ENCODE measurements at regions not wholly inside any gene's neighbourhood (a gene's known extent, or its start where the extent isn't known, plus 50 kb on each side); places are given as distances from the start of the nearest gene placed in this dataset.
"Not testable (repeated sequence)": the region's sequence is repeated elsewhere in the genome, so short reads cannot be mapped to it uniquely, and the experiment has no call there.

GRCh38 chr21:31819692-31820091, 53.1 kb upstream of the HUNK start:
- DNase-seq; H3K9me3 ChIP-seq (replicated peaks in 1 of 3); H3K27ac ChIP-seq; H3K36me3 ChIP-seq (replicated peaks in 1 of 2); intact Hi-C loops (cut with DNase I); H3K4me3 ChIP-seq; H3K27me3 ChIP-seq; H3K4me1 ChIP-seq (replicated peaks in 1 of 2): not testable (repeated sequence)
- 73 to 81% (median 78%) methylated on average over 3 to 6 of the region's 6 CpGs for WGBS, 4 donors

GRCh38 chr21:31814356-31814755, 58.5 kb upstream of the HUNK start:
- 73 to 93% (median 84%) methylated on average over 3 of the region's 3 CpGs for WGBS, 4 donors
- H3K27me3 ChIP-seq; intact Hi-C loops (cut with DNase I); H3K27ac ChIP-seq; H3K36me3 ChIP-seq (replicated peaks in 1 of 2); H3K9me3 ChIP-seq (replicated peaks in 1 of 3); H3K4me1 ChIP-seq (replicated peaks in 1 of 2); DNase-seq; H3K4me3 ChIP-seq: not testable (repeated sequence)

GRCh38 chr21:31813862-31814261, 59.0 kb upstream of the HUNK start:
- WGBS, 4 donors: 85 to 100% (median 94%) methylated on average over 1 of the region's 1 CpG
- Histone ChIP-seq H3K4me1 (replicated peaks in 1 of 2) (no peaks in the 10 kb centered on the region), H3K9me3 (replicated peaks in 1 of 3) (no peaks in the 10 kb centered on the region), H3K4me3 (no peak overlapping the region), H3K36me3 (replicated peaks in 1 of 2) (no peaks in the 10 kb centered on the region), H3K27me3 (no peaks in the 10 kb centered on the region), H3K27ac (no peak overlapping the region)
- intact Hi-C loops (cut with DNase I): no loop called here
- no peak for DNase-seq
- no peak for TF ChIP-seq POLR2A (IDR thresholded peaks at IDR 0.05)

DNA sequence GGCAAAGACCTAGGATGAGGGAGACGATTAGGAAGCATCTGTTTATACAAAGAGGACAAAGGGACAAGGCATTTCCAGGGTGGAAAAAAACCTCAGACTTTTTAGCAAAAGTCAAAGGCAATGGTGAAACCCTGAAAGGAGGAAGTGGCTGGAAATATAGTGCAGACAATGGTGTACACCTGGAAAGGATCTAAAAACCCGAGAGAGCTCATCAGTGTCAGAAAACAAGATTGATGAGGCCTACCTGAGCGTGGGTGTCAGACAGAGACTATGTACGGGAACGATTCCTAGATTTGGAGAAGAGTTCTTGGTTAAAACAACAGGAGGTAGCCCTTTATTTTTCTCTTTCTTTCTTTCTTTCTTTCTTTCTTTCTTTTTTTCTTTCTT, 68.8 kb upstream of the HUNK start:
- DNase-seq: peak in 1 of 7 donors; percentile 4
- no peak for TF ChIP-seq POLR2A (IDR thresholded peaks at IDR 0.05)
- Histone ChIP-seq H3K4me1 (replicated peaks in 1 of 2) (no peaks in the 10 kb centered on the region), H3K36me3 (replicated peaks in 1 of 2) (no peaks in the 10 kb centered on the region), H3K27ac (no peak overlapping the region), H3K4me3 (no peak overlapping the region), H3K27me3 (no peaks in the 10 kb centered on the region), H3K9me3 (replicated peaks in 1 of 3) (no peaks in the 10 kb centered on the region)
- intact Hi-C loops (cut with DNase I): no loop called here
- WGBS, 4 donors: 51 to 59% (median 54%) methylated on average over 5 of the region's 5 CpGs

DNA sequence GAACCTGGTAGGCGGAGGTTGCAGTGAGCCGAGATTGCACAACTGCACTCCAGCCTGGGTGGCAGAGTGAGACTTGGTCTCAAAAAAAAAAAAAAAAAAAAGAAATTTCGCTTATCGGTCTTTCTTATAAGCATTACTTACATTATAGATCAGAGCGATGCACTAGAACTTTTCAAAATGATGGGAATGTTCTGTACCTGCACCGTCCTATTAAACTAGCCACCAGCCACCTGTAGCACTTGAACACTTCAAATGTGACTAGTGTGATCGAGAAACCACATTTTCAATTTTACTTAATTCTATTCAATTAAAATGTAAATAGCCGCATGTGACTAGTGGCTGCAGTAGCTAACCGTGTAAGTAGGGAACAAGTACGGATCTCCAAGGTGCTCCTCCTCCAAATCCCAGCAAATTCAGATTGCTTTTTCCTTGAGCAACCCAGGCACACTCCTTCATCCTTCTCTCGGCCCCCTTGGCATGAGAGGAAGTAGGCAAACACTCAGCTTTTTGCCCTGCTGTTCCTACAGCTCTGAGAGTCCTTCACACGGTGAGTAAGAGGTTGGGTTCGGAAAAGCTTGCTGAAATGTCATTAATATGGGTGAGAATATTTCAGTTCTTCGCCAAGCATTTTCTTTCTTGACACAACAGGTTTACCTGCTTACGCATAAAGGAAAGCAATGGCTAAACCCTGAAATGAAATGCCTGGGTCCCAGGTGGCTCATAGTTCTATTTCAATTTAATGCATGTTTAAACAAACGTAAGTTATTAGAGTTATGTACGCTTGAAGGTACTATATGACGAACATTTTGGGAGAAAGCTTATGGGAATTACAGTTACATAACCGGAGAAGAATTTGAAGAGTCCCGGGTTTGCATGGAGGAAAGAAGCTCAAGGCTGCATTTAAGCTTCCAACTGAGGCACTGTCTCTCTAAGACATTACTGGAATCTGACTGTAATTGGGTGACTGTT, 69.5 kb upstream of the HUNK start:
- Histone ChIP-seq H3K4me3 (no peak overlapping the region), H3K27ac (no peak overlapping the region), H3K27me3 (no peaks in the 10 kb centered on the region), H3K36me3 (replicated peaks in 1 of 2) (no peaks in the 10 kb centered on the region), H3K4me1 (replicated peaks in 1 of 2) (no peaks in the 10 kb centered on the region), H3K9me3 (replicated peaks in 1 of 3) (no peaks in the 10 kb centered on the region)
- 80 to 85% (median 82%) methylated on average over 20 of the region's 20 CpGs for WGBS, 4 donors
- no peak for DNase-seq
- TF ChIP-seq POLR2A (IDR thresholded peaks at IDR 0.05): no peak
- intact Hi-C loops (cut with DNase I): no loop called here

- Histone ChIP-seq H3K4me1 (replicated peaks in 1 of 2) (no peaks in the 10 kb centered on the region), H3K36me3 (replicated peaks in 1 of 2) (no peaks in the 10 kb centered on the region), H3K27me3 (no peaks in the 10 kb centered on the region), H3K9me3 (replicated peaks in 1 of 3) (no peaks in the 10 kb centered on the region), H3K4me3 (no peak overlapping the region), H3K27ac (no peak overlapping the region)
- 20 to 27% (median 22%) methylated on average over 7 of the region's 7 CpGs for whole genome bisulfite sequencing, 4 donors
- peak in 3 of 7 donors; percentile 5 to 50 (median 25) for DNase-seq
- TF ChIP-seq POLR2A (IDR thresholded peaks at IDR 0.05): no peak
- TF ChIP-seq CTCF (IDR thresholded peaks at IDR 0.05): no peak
- intact Hi-C loops (cut with DNase I): no loop called here
Observed at GRCh38 chr21:31802331-31802730, 70.4 kb upstream of the SCAF4 start.
